HG03469 (cell line): ENCODE measurements at regions not wholly inside any gene's neighbourhood (a gene's known extent, or its start where the extent isn't known, plus 50 kb on each side); places are given as distances from the start of the nearest gene placed in this dataset.

ENCODE experiments used
- ATAC-seq: cut with Tn5 transposase; IDR thresholded peaks from one replicate; pipeline ENCODE4 v1.9.1; 2021; ENCODE audit warnings: mild to moderate bottlenecking, moderate library complexity, moderate number of reproducible peaks; ENCODE audit not compliant: unreplicated experiment

DNA sequence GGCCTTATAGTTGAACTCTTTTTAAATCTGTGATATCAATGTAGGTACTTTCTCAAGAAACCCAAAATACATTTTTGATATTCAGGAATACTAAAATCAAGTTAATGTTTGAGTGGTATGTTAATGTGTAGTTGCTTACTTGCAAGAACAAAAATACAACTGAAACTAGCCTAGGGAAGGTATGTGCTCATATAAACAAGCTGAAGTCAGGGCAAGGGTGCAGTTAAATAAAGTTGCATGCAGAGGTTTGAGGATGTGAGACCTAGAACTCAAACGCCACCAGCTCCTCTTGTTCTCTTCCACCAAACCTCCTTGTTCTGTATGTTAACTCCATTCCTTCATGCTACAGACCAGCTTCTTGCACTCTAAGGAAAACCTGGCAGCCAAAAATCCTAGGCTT, 388.3 kb upstream of the SMIM21 start:
- no peak for ATAC-seq

DNA sequence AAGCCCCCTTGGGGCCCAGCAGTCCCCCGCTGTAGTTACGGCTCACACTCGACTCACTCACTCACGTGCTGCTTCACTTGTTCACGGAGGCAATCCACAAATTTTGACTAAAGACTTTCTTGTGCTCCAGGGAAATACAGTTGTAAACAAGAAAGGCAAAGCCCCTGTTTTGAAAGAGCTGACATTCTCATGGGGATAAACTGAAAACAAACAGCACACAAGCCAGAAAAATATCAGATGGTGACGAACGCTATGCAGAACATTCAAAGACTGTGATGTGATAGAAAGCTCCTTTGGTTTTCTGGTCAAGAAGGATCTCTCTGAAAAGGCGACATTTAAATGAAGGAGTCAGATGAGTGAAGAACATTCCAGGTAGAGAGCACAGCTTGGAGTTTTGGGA, 385.3 kb upstream of the SMIM21 start:
- ATAC-seq, result no peak

DNA sequence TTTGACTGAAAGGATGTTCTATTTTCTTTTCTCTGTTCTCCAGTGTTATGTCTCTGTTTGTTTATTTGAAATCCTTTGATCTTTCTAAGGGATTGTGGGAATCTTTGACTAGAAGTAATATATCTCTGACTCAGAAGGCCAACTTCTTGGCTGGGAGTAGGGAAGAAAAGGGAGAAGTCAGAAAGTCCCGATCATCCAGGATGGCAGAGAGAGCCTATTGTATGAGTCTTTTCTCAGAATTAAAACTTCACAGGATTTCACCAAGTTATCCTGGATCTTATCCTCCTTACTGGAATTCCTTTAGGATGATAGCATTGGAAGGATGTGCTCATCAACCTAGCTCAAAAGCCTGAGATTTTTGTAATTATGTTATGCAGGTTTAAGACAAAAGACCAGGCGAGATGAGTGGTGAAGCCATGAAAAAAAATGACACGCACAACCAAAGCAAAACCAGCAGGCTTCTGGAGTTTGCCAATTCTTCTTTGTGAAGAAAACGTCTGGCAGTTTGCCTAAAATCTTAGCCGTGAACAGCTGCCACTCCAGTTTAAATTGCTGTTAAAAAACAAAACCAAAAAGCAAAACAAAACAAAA, 383.6 kb upstream of the SMIM21 start:
- ATAC-seq, result no peak

DNA sequence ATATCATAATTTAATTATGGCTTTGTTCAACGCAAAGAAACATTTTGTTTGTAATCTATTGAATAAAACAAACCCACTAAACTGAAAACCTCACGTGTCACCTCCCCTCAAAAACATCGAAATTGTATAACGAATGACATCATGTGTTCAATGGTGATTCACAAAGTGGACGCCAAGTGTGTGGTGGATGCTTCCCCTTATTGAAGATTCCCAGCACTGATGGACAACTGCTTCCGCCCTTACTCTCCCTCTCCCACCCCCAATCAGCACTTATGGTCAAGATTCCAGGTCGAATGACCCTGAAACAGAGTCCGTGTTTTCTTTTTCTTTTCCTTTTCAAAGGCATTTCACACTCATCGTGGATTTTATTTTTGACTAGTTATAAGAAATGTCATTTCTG, 383.0 kb upstream of the SMIM21 start:
- ATAC-seq, result no peak

DNA sequence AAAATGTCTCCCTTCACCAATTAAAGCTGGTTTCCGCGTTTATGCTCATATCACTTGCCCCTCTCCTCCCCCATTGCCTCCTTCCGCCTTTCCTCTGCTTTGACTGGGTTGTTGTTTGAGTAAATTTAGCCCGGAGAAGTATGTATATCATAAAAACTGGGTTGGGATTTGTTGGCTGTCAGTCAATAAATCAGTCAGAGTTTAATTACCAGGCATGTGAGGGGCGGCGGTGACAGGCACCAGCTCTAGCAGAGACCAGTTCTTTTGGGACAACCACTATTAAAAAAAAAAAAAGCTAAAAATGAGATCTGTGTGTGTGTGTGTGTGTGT, 382.4 kb upstream of the SMIM21 start:
- ATAC-seq, result no peak

DNA sequence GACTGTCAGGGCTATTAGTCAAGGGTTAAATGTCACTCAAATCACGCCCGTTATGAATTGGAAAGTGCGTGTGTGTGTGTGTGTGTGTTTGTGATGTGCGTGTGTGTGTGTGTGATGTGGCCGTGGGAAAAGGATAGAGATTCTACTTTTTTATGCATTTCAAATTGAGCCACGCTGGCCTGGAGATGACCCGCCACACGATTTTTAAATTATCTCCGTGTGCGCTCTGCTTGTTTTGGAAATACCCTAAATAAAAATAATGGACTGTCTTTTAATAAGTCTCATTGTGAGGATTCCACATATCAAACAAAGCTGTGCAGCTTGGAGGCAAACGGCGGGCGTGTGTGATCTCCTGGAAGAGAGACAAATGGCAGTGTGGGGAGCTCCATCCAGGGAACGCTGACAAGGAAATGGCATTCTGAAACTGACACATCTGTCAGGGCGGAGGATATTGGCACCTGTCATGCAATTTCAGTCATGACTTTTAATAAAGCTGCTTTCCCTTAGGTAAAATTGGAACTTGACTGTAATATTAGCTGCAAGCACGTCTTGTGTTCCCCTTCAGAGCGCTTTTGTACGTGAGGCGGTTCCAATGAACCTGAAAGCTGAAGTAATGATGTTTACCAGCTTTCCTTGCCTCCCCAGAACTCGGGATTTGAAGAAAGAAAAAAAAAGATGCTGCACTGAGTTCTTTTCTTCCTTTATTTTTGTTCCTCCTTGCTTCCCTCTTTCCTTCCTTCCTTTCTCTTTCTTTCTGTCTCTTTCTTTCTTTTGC, 381.8 kb upstream of the SMIM21 start:
- no peak for ATAC-seq

DNA sequence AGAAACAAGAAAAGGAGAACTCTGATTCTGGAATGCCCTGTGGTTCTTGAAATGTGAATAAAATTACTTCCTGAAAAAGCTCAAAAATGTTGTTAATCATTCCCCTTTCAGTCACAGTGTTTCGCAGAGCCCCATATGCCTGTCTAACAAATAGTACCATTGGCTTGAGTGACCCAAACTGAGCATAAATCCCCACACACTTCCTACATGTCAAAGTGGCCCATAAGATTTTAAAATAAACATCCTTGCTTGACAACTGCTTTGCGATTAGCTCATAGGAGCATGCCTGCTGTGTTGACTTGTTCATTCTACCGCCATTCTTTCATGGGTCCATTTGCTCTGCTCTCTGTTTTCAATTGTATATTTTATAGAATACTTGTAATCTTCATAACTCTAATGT, 377.8 kb upstream of the SMIM21 start:
- ATAC-seq, result no peak

DNA sequence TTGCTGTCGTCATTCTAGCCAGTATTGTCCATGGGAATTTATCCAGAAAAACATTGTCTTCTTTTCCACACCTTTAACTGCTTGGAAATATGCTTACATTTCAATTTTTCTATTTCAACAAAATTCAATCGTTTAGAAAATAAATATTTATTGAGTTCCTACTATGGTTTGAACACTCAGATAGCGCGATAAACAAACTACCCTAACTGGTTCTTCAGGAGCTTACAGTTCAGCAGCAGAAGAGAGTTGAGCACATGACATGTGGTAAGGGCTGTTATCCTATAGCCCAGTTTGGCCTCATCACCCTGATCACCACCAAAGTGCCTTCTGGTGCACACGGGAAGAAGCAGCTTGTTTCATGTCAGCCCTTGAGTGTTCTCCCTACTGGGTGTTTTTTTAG, 375.2 kb upstream of the SMIM21 start:
- no peak for ATAC-seq

DNA sequence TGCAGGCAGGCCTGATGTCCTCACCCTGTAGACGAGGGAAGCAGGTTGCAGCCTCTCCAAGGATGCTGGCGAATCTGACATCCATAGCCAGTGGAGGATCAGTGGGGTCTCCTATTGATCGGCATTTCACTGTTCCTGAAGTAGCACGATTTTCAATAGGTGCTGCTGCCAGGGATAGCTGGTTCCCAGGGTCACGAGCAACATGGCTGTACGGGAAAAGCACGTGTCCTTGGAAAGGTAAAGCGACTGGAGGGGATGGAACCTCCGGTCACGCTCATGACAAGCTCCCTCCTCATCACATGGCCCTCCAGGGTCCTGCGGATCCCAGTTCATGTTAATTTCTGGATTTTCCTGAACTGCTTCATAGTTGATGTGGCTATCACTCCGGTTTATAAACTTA, 373.7 kb upstream of the SMIM21 start:
- no peak for ATAC-seq

DNA sequence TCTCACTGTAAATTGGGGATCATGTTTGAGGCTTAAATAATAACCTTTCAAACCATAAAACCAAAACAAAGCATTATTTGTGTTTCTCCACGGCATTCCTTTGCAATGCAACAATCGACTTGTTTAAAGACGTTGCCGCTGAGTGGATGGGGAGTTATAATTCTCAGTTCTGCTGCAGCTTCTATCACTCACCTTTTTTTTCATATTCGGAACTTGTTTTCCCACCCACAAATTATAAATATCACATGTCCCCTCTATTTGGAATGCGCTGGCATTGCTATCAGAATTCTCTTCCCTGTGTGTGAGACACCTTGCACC, 372.8 kb upstream of the SMIM21 start:
- no peak for ATAC-seq

DNA sequence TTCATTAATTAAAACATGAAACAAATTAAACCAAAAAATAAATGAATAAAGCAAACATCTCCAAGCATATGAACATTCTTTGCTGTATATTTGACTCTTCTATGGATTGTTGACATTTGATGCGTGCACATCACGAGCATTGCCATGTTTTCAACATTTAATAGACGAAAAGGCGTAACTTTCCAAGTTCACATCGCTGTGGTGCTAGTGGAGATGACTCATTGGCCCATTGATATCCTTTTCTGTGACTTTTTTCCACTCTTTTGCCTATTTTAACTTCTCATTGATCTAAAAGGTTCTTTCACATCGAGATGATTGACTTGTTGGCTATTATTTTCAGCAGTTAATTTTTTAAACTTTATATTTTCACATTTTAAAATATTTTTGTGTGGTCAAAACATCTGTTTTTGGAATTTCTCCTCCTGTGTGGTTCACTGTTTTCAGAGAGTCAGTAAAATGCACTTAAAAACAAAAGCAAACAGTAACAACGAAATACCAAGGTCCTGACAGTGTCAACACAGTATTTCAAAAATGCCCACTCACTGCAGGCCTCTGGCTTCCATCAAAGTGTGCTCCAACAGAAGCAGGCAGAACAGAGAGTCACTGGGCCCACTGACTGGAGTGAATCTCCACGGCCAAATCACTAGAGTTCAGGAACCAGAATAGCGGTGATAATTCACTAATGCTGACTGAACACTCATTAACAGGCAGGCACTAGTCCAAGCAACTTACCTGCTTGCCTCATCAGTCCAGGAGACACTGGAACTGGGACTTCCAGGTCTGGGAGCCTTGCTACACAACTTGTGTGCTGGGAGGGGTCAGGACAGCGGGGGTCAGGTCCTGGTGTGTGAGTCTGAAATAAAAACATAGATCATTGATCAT, 372.2 kb upstream of the SMIM21 start:
- ATAC-seq, result no peak

DNA sequence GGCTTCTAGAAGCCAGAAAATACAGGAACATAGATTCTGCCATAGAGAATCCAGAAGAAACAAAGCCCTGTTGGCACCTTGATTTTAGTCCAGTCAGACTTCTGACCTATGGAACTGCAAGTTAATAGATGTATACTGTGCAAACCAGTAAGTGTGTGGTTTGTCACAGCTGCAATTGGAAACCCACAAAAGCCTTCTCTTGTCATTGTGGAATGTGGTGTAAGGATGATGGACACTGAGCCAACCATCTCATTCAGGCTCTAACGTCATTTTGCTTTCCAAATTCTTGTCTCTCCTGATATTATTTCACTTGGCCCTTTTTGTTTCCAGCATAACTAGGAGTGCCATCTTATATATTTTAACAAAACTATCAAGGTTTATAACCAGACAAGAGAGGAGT, 369.5 kb upstream of the SMIM21 start:
- ATAC-seq, result no peak

DNA sequence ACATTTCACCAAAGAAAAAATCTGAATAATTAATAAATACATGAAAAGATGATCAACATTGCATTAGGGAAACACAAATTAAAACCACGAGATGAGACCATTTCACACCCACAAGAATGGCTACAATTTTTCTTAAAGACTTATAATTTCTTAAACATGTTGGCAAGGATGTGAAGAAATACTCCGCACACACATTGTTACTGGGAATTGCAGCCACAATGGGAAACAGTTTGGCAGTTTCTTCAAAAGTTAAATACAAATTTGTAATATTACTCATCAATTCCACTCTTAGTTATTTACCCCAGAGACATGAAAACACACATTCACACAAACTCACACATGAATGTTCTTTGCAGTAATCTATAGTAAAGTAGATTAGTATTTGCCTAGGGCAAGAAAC, 363.3 kb upstream of the SMIM21 start:
- ATAC-seq, result no peak

DNA sequence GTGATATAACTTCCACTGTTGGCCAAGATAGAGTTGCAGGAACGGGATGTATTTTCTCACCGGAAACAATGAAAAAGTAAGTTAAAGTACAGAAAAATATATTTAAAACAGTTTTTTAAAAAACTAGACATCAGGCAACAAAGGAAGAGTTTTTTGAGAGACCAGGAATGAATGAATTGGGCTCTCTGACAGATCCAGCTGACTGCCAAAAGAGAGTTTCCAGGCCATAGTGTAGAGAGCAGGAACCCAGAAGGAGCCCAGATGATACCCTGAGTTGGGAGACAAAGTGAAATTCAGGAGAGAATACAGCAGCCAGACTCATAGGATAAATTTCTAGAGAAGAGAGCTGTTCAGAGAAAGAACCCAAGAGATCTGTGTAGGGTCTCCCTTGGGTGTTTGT, 362.6 kb upstream of the SMIM21 start:
- no peak for ATAC-seq

DNA sequence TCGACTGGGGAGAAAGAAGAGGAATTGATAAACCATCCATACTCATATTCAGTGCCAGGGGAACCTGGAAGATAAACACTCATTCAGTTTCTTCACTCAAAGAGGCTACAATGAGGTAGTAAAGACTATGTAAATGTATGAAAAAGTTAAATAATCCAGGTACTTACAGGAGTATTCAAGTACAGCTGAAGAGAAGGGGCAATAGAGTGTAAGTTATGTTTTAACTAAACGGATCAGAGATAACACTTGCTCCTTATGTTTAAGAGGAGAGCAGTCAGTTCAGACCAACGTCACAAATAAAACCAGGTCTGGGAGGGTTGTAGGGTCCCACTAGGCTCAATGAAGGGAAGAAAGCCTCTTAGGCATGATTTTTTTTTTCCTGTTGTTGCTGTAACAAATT, 358.3 kb upstream of the SMIM21 start:
- ATAC-seq, result no peak

DNA sequence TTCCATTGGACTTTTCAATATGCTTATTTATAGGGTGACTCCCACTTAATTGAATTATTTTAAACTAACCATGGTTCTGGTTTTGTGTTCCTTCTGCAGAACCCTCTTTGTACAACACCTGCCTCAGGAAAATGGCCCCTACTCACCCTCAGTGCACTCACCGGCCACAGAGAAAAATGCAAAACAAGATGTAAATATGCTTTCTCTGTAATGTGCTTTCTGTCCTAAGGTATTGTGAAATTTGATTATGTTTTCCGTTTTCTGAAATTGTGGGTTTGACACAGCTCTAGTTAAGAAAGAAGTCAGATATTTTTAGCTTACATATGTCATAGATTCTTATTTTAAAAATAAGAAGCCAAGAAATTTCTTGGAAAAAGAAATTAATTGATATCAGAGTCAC, 357.7 kb upstream of the SMIM21 start:
- ATAC-seq, result no peak

DNA sequence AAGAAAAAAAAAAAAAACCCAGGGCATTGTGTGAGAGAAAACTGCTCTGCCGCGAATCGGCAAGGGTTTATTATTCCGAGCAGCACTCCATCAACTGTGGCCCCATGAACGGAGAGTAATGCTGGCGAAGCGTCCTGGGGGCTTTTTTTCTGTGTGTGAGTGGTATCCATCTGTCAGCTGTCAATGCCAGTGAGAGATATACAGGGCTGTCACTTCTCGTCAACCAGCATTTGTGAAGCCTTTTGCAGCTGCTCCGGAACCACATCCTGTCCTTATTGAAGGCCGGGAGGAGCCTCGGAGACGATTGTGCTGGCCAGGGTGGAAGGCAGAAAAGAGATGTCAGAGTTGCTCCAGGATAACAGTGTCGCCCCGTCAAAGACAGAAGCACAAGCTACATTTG, 356.9 kb upstream of the SMIM21 start:
- ATAC-seq, result no peak

DNA sequence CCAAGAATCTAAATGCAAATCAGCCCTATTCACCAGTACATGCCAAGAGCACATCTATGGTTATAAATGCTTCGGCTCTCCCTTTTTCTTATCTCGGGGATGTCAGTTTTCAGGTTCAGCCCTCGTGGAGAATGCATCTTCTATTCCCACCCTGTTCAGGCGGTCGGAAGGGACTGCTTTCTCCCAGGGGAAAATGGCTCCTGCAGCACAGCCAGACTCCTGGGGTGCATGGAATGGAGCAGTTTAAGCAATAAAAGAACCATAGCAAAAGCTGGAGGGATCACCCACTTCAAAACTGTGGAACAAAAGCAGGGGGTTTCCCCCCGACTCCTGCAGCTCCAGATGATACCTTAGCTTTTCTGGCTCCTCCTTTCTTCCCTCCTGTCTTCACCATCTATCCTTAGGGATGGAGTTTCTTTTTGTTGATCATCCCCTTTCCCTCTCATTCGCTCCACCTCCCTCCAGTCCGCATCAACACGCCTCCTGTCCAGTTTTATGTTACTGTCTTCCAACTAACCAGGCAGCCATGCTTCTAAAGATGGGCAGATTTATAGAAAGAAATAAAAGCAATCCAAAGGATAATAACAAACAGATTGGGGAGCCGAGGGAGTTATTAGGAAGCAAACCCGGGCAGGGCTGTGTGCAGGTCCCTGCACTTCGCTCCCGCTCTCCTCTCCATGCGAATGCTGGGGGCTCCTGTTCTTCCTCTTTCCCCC, 356.2 kb upstream of the SMIM21 start:
- ATAC-seq, result no peak

DNA sequence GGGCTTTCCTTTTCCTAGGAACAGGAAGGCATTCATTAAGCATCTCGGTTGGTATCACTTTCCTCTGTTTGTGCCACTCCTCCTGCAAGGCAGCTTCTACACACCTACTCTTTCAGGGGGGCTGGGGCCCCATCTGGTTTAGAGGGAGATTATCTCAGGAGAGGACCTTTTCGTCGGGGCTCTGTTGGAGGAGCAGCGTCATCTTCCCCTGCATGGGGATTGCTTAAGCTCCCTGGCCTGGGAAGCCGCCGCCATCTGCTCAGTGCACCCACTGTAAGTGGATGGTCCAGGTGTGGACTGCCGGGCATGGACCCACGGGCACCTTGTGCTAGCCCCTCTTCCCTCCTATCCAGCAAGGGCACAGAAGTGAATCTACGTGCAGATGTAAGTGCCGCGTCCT, 355.3 kb upstream of the SMIM21 start:
- no peak for ATAC-seq

DNA sequence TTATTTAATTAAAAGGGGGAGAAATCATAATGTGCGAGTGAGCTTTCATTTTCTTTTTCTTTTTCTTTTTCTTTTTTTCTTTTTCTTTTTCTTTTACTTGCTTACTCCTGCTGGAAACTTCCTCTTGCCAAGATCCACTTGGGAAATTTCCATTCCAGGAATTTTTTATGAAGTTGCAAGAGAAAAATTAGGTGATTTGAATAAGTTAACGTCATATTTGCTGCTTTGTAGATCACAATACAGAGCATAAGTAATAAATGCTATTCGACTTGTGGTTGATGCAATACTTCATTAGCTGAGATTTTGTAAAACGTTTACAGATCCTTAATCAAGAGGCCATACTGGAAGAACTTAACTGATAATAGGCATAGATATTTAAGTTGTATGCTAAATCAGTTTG, 354.7 kb upstream of the SMIM21 start:
- no peak for ATAC-seq

DNA sequence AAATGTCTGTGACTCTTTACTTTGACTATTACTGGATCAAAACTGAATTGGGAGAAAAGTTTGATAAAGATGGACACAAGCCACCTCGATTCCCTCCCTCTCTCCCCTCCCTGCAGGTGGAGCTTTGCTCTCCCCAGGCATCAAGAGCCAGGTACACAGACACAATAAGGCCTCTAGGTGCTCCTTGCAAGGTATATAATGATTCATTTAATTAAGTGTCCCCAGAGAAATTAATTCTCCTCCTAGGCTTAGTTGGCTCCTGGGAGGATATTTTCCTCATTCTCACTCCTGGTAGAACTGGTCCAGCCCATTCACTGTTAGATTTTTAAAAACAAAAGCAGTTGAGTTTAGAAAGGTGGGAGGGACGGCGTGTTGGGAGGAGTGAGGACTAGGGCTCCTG, 352.4 kb upstream of the SMIM21 start:
- no peak for ATAC-seq

DNA sequence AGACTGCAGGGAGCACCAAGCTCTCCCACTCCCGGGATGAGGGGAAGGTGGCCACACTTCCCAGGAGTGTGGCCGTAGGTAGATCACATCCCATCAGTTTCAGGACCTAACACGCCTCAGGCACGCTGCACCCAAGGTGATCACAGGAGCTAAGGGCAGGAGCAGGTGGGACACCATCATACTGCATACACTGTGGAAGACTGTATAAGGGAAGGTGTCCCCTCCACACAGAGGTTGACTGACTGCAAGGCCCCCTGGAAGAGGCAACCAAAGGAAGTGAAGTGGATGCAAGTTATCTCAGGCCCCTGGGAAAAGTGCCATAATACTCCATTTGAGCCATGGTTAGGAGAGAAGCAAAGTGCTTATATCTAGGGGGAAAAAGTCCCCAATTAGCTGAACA, 351.9 kb upstream of the SMIM21 start:
- ATAC-seq, result no peak
